ENCODE measurements at regions not wholly inside any gene's neighbourhood (a gene's known extent, or its start where the extent isn't known, plus 50 kb on each side); places are given as distances from the start of the nearest gene placed in this dataset.
"Not testable (repeated sequence)": the region's sequence is repeated elsewhere in the genome, so short reads cannot be mapped to it uniquely, and the experiment has no call there.

GRCh38 chr16:50497592-50497991 is 50.6 kb upstream of the NKD1 start:
- DNase-seq (ENCODE audit: low read depth) = no peak

GRCh38 chr16:50496990-50497389 is 51.2 kb upstream of the NKD1 start:
- no peak for DNase-seq (ENCODE audit: low read depth)

- DNase-seq (ENCODE audit: low read depth) = no peak
Measured at GRCh38 chr16:50495673-50496072, 52.5 kb upstream of the NKD1 start.

- DNase-seq (ENCODE audit: low read depth) = no peak
Measured at GRCh38 chr16:50494501-50495491, 53.4 kb upstream of the NKD1 start.

- no peak for DNase-seq (ENCODE audit: low read depth)
Measured at GRCh38 chr16:50491516-50491915, 56.7 kb upstream of the NKD1 start.

GRCh38 chr16:50490828-50491227 is 57.4 kb upstream of the NKD1 start:
- no peak for DNase-seq (ENCODE audit: low read depth)

- no peak for DNase-seq (ENCODE audit: low read depth)
Measured at GRCh38 chr16:50489182-50489581, 59.0 kb upstream of the NKD1 start.

- DNase-seq (ENCODE audit: low read depth) = no peak
Measured at GRCh38 chr16:50487528-50487927, 60.7 kb upstream of the NKD1 start.

- DNase-seq (ENCODE audit: low read depth) = not testable (repeated sequence)
Measured at GRCh38 chr16:50486162-50486561, 62.0 kb upstream of the NKD1 start.

- no peak for DNase-seq (ENCODE audit: low read depth)
Measured at GRCh38 chr16:50485232-50485631, 63.0 kb upstream of the NKD1 start.

GRCh38 chr16:50482271-50482670 is 65.9 kb upstream of the NKD1 start:
- DNase-seq (ENCODE audit: low read depth) = no peak

- no peak for DNase-seq (ENCODE audit: low read depth)
Measured at GRCh38 chr16:50480206-50480605, 68.0 kb upstream of the NKD1 start.

GRCh38 chr16:50479771-50480170 is 68.4 kb upstream of the NKD1 start:
- no peak for DNase-seq (ENCODE audit: low read depth)

GRCh38 chr16:50478773-50479149 is 69.4 kb upstream of the NKD1 start:
- no peak for DNase-seq (ENCODE audit: low read depth)

- no peak for DNase-seq (ENCODE audit: low read depth)
Measured at GRCh38 chr16:50478075-50478772, 70.0 kb upstream of the NKD1 start.

GRCh38 chr16:50476486-50477255 is 71.5 kb upstream of the NKD1 start:
- no peak for DNase-seq (ENCODE audit: low read depth)

GRCh38 chr16:50475170-50475569 is 73.0 kb upstream of the NKD1 start:
- DNase-seq (ENCODE audit: low read depth) = no peak

- peak; percentile 14 for DNase-seq (ENCODE audit: low read depth)
Measured at GRCh38 chr16:50474138-50474537, 74.1 kb upstream of the NKD1 start.

- DNase-seq (ENCODE audit: low read depth) = no peak
Measured at GRCh38 chr16:50473356-50473945, 74.7 kb upstream of the NKD1 start.

- DNase-seq (ENCODE audit: low read depth) = no peak
Measured at GRCh38 chr16:50472472-50472871, 75.7 kb upstream of the NKD1 start.

- DNase-seq (ENCODE audit: low read depth) = no peak
Measured at GRCh38 chr16:50470687-50471086, 77.5 kb upstream of the NKD1 start.

GRCh38 chr16:50469744-50470321 is 78.4 kb upstream of the NKD1 start:
- no peak for DNase-seq (ENCODE audit: low read depth)

Measured in stimulated activated CD4-positive, alpha-beta T cell treated with anti-CD3 and anti-CD28 coated beads, Interleukin-2, amount 100 ng/mL, for 4 hours (primary cell).